ENCODE measurements at regions not wholly inside any gene's neighbourhood (a gene's known extent, or its start where the extent isn't known, plus 50 kb on each side); places are given as distances from the start of the nearest gene placed in this dataset.
"Not testable (repeated sequence)": the region's sequence is repeated elsewhere in the genome, so short reads cannot be mapped to it uniquely, and the experiment has no call there.

DNA sequence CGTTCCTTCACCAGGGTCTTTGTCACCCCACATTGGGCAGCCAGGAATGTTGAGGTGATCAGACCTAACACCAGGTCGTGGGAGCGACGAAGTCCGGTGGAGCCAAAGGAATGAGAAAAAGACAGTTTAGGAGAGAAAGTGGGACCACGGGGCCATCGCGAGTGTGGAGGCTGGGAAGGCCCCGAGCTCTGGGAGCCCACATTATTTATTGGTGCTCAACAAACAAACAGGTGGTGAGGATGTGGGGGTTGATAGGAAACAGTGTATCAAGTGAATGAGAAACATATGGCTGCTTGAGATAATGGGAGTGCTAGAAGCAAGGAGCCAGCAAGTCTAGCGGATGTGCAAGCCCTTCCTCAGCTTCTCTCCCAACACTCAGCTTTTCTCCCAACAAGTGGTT is 287.1 kb upstream of the SGK1 start:
- no peak for DNase-seq (ENCODE audit: low read depth)

DNA sequence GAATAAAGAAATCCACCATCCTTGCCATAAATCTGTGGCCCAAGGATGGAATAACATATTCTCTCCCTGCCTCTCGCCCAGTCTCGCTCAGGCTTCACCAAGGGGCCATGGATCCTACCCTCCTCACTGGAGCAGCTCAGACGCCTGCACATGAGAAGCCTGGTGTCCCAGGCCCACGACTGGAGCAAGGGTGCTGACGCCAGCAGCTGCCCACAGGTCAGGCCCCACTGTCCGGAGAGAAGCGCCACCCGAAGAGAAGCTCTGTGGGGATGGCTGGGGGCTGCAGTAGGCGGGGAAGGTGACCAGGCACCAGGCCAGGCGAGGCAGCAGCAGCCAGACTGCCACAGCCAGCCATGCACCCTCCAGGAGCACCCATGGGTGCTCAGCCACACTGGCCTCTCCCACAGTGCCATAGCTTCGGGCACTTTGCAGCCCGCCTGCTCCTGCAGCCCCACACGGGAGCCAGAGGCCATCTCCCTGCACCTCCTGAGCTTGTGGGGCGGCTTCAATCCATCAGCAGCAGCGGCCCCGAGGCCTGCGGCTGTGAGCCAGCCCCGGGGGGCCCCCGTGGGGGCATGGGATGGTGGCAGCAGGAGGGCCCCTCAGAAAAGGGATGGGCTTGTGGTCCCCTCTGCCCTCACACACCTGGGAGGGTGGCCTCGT is 286.2 kb upstream of the SGK1 start:
- no peak for DNase-seq (ENCODE audit: low read depth)

DNA sequence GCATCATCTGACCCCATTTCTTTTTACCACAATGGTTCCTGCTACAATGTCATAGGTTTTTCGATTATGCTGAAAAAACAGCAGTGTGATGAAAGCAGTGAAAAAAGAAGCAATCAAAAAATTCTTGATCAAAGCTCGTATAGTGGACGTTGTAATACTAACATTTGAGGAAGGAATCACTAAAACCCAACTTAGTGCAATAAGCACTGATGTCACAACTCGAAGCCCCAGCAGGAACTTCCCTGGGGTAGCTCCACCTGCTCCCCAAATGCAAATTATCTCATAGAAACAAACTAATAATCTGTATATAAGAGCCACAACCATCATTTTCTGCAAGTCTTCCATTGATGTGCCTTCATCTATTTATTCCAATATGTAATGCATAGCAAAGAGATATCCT is 285.6 kb upstream of the SGK1 start:
- DNase-seq (ENCODE audit: low read depth), result no peak

DNA sequence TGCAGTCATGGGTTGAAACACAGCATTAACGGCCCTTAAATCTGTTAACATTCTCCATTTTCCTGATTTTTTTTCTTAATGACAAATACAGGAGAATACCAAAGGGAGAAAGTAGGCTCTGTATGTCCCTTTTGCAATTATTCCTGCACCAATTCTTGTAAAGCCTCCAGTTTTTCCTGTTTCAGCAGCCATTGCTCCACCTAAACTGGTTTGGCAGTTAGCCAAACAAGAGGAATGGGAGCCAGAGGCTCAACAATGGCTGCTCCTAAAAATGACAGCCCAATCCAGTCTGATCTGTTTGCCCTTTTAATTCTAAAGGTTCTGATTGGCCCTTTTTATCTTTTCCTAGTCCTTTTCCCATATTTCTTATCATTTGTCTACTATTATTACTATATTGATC is 284.2 kb upstream of the SGK1 start:
- DNase-seq (ENCODE audit: low read depth), result no peak

DNA sequence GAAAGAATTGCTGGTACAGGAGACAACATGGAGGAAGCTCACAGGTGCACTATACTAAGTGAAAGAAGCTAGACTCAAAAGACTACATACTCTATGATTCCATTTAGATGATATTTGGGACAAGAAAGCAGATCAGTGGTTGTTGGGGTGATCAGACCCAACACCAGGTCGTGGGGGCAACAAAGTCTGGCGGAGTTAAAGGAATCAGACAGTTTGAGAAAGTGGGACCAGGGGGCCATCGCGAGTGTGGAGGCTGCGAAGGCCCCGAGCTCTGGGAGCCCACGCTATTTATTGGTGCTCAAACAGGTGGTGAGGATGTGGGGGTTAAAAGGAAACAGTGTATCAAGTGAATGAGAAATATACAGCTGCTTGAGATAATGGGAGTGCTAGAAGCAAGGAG is 282.8 kb upstream of the SGK1 start:
- no peak for DNase-seq (ENCODE audit: low read depth)

DNA sequence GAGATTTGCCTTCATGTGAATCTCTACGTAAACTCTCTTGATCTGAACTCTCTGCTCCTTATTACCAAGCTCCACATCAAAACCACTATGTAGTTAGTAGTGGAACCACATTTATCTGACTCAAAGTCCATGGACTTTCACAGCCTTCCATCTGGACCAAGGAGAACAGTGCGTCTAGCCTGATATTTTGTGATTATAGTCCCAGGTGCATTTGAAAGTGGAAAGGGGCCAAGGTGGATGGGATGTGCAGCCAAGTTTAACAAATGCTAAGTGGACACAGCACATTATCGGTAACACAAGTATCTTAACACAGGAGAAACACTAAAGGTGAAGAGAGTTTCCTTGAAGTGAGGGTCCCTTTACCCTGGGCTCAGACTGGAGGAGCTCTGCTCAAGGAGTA is 281.2 kb upstream of the SGK1 start:
- no peak for DNase-seq (ENCODE audit: low read depth)

DNA sequence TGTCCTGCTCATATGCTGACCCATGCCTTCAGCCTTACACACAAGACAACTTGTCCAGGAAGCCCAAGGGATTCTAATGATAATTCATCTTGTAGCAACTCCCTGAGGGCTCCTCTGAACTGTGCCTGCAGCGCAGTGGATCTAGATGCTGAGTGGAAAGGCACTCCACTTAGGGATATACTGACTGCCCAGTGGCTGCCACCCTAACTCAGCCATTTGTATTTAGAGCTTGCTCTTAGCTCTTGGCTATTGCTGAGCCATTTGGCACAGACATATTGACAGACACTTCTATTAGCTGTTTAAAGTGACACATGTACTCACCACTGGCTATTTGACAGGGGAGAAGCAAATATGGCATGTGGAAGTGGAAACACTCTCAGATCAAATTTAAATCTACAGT is 278.3 kb upstream of the SGK1 start:
- DNase-seq (ENCODE audit: low read depth), result no peak

DNA sequence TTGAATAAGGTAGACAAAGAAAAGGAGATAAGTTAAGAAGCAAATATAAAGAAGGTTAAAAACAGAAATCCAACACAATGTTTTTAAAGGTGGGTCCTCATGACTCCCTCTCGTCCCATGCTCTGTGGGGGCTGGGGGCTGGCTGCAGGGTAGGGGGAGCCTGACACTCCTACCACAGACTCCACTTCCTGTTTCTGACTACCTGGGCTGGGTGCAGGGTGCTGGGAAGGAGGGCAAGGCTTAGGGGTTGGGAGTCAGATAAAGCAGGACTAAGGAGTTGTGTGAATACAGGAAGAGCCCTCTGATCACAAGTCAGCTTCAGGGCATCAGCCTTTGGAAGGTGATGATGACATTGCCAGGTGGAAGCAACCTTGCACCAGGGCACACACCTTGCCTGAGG is 277.0 kb upstream of the SGK1 start:
- DNase-seq (ENCODE audit: low read depth), result no peak

DNA sequence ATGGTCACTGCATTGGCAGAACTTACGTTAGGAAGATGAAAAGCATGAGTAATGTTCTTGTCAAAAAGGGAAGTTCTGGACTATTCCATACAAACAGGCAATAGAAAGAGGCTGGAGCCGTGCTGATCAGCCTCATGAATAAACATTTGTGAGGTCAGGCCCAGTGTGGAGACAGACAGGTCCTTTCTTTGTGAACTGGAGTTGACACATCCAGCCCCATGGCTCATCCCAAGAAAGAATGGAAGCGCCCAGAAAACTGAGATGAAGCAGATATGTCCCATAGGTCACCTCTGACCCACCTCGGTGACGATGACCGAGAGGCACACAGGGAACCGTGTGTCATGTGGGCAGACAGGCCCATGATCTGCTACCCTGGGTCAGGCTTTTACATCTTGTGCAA is 276.0 kb upstream of the SGK1 start:
- DNase-seq (ENCODE audit: low read depth), result no peak

DNA sequence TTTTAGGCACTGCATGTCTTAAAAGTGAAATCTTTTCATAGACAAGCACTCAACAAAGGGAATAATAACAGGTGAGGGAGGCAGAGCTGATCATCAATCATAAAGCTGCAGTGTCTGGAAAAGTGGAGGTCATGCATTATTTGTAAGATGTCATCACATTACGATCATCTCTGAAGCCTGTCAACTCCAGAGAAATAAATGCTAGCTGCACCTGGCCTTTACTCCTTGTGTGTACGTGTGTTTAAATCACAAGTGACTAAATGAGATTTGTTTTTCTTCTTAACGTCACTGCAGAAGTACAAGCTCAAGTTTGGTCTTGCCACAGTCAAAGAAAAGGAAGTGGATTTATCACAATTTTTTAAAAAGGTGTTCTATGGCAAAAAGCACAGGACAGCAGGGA is 275.5 kb upstream of the SGK1 start:
- no peak for DNase-seq (ENCODE audit: low read depth)

DNA sequence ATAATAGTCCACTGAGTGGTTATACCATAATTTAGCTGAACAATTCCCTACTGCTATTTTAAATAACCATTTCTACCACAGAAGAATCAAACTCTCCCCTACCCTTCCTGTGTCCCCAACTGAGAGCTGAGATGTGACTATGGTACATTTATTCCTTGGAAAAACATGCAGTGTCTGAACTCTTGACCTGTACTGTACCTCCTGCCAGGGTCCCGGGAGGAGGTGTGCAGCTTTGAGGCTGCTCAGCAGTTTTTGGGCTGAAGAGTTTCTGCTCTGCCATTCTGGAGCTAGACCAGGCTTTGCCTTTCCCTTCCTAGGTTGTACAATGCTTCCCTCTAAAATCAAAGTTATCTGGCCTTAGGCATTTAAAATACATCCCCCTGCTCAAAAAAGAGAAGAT is 275.1 kb upstream of the SGK1 start:
- no peak for DNase-seq (ENCODE audit: low read depth)

DNA sequence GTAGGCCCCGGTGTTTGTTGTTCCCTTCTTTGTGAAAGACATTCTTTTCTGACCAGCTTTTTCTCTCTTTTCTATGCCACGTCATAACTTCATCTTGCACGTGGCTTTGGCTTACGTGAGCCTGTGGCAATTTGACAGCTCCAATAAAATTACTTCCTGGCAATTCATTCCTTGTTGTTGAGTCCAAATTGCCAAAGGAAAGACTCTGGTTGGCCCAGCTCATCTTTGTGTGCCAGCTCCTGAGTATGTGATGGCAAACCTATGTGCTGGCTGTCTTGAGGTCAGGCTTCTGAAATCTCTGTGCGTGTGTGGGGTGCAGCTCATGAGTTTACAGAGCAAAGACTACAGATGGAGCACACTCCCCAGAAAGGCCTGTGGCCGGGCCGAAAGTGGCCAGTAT is 272.5 kb upstream of the SGK1 start:
- peak; percentile 31 for DNase-seq (ENCODE audit: low read depth)

DNA sequence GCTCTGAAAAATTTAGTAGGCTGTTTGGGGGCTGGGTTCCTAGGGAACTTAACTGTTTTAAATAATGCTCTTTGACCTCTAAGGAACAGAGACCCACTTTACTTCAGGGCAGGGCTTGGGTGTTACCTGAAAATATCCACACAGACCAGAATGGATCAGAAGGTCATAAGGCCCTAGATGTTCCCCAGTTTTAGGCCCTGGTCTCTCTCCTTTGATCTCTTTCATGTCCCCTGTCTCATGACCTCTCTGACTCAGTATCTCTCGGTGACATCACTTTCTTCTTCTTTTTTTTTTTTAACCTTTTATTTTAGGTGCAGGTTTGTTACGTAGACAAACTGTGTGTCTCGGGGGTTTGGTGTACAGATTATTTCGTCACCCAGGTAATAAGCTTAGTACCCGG is 272.1 kb upstream of the SGK1 start:
- no peak for DNase-seq (ENCODE audit: low read depth)

DNA sequence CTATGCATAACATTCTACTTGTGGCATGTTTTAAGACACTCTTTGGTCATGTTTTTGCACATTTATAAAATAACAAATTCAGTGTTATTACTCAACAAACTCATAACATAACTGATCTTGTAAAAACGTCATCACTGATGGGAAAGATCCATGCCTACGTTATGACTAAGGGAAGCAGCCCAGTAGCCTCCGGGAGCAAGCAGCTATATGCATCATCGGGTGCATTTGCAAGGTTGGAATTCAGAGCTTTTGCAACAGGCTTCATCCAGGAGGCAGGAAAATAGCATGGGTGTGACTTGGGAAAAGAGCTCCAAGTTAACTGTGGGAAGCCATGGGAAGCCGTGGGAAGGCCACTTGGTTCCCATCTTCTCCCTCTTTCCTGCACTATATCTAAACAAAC is 271.6 kb upstream of the SGK1 start:
- peak; percentile 98 for DNase-seq (ENCODE audit: low read depth)

DNA sequence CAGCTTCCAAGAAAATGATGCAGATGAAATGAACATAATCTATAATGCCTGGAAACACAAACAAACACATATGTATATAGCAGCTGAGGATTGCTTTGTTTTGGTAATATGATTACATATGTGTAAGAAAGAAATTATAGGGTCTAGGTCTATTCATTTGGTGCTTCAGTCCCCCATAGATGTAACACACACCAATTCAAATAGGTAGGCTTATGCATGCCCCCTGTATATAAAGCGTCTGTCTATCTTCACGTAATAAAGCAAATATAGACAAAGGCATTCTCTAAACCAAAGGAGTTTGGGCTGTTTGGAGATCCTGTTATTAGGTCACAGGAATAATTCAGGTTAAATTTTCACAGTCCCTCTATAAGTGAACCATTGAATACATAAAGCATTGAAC is 270.4 kb upstream of the SGK1 start:
- no peak for DNase-seq (ENCODE audit: low read depth)

DNA sequence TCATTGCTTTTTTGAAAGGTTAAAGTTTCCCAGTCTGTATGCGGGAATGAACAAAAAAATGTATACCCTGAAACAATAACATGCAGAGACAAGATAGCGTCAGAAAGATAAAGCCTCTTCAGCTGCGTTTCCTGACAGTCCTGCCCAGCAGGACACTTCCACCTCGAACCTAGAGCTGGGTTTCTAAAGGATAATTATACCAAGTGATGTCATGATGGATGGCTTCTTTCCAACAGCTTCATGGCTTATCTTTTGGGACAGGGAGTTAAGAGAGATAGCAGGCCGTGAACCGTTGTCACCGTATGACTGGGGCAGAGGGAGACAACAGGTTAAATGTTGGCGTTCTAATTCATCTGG is 267.6 kb upstream of the SGK1 start:
- DNase-seq (ENCODE audit: low read depth), result no peak

DNA sequence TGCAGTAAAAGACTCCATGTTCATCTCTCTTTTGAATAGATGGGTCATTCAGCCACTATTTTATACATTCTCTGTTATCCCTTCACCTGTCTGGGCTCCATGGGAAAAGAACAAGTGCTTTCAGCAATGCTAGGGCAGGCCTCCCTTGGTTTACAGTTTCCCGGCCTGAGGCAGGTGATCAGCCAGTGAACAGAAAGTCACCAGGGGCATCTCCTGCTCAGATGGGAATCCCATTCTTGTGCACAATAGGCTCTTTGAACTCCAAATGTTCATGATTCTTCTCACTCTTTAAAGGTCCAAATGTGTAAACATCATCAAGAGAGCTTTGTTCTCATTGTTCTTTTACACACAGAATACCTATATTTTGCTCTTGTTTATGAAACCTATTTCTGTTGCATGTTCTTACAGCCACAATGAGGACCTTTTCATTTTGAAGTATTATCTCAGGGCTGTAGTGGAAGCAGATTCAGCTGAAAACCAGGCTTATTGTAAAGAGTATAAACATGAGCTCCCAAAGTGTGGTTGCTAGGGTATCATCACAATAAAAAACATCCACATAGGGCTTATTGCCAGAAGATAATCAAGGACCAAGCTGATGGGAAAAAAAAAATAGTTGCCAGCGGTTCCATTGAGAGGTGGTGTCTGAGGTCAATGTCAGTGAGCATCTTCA is 267.1 kb upstream of the SGK1 start:
- no peak for DNase-seq (ENCODE audit: low read depth)

DNA sequence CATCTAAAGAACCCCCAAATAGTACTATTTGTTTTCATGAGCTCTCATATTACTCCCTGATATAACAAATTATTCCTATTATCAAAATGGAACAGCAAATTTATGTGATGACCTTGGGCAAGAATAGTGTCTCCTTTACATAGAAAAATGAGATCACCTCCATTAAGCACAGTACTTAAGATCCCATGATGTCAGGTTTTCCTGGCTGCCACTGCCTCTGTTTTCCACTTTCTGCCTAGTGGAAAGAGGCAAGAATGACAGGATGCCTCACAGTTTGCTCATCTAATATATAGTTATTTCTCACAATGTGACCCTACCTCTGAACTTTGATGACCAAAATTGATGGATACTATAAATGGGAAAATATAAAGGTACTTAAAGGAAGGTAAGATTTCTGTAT is 260.1 kb upstream of the SGK1 start:
- no peak for DNase-seq (ENCODE audit: low read depth)

DNA sequence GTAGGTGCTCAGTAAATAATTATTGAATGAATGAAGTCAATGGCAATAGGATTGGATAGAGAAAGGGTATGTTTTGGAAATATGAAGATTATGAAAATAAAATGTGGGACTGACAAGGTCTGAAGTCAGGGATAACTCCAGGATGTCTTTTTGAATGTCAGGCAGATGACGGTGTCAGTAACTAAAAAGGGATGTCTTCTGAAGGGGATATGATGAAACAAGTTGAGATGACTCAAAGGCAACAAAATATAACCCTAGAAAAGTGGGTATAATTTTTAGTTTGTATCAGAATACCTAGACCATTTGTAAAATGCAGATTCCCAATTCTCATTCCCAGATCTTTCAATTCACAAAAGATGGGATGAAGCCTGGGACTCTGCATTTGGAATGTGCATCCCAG is 257.3 kb upstream of the SGK1 start:
- DNase-seq (ENCODE audit: low read depth), result no peak

DNA sequence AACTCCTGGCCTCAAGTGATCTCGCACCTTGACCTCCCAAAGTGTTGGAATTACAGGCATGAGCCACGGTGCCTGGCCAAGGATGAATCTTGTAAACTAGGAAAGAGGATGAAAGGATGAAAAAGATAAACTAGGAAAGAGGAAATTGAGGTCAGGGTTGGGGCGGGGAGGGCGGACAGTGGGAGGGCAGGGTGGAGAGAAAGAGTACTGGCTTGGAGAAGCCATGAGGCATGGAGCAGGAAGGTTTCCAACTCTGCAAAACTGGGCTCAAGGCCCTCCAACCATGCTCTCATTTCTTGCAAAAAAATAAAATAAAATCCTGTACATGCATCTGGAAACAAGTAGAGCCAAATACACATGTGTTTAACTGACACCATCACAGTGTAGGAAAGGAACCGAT is 256.6 kb upstream of the SGK1 start:
- no peak for DNase-seq (ENCODE audit: low read depth)

DNA sequence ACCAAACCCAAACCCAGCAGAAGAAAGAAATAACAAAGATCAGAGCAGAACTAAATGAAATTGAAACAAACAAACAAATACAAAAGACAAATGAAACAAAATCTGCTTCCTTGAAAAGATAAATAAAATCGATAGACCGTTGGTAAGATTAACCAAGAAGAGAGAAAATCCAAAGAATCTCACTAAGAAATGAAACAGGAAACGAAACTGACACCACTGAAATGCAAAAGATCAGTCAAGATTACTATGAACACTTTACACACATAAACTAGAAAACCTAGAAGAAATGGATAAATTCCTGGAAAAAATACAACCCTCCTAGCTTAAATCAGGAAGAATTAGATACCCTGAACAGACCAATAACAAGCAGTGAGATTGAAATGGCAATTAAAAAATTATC is 252.1 kb upstream of the SGK1 start:
- not testable (repeated sequence) for DNase-seq (ENCODE audit: low read depth)

DNA sequence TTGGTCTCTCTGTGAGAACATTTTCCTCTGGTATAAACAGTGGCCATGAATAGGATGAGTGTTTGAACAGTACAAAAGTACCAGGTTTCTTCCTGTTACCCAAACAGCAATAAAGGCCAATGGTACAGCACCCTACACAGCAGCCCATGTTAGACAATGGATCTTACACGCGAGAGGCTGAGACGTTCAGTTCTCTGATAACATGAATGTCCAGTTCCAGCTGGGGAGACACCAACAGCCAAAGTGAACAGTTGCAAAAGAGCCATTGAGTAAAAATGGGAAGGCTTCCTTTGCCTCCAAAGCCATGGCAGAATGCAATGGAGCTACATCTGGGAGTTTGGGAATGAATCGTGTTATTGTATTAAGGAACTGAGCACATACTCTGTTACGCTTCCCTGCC is 246.8 kb upstream of the SGK1 start:
- DNase-seq (ENCODE audit: low read depth), result no peak

DNA sequence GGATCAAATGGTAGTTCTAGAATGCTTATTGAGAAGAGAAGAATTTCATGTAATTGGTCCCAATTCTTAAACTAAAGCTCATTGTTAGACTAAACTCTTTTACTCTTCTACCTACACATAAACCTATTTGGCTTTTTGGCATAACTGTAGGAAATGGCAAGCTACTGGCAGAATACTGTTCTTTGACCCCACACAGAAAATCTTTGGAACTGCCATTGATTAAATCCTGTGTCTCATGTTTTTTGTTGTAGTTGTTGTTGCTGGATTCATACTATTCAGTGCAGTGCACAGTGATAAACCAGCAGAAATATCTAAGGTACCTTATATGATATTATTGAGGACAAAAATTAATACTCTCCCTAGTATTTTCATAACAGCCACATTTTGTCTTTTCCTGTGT is 242.1 kb upstream of the SGK1 start:
- DNase-seq (ENCODE audit: low read depth), result no peak

DNA sequence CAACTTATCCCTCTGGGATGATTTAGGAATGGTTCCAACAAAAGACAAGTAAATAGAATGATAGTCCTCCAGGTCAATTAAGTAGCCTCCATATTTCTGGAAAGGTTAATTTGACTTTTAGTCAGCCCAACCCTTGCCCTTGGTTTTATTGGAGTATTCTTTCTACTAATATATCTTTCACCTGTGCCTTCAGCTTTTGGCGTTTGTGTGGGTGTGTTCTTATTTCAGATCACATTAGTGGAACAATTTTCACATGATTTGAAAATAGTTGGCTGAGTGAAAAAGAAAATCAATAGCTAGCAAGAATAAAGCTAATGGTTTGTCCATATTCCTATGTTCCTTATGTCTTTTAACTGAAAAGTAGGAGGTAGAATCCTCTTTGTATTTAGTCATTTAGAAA is 239.6 kb upstream of the SGK1 start:
- no peak for DNase-seq (ENCODE audit: low read depth)

DNA sequence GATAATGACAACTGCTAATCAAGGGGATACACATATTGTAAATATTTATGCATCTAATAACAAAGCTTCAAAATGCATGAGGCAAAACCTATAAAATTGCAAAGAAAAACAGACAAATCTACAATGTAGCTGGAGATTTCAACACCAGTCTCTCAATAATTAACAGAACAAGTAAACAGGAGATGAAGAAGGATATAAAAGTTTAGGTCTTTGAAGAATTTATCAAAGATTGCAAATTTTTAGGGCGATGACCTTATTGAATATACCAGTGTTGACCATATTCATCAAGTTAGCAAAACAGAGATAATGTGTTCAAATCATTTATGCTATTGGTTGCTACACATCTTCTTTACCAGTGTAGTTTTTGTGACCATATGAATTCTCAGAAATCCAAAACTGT is 237.8 kb upstream of the SGK1 start:
- no peak for DNase-seq (ENCODE audit: low read depth)
